A673 (cell line): ENCODE measurements at regions not wholly inside any gene's neighbourhood (a gene's known extent, or its start where the extent isn't known, plus 50 kb on each side); places are given as distances from the start of the nearest gene placed in this dataset.

ENCODE experiments used
- BruUV-seq: library from RNA; stranded (reverse); fragments of 400-500 nt; replicated peaks from 2 replicates; lab custom pipeline; 2021; lab: Mats Ljungman, UMichigan
- CTCF ChIA-PET: fragments of 300-600 bp; sonication (Branson Sonifier 250); formaldehyde crosslinking; loops from one replicate; lab custom pipeline; 2022; ENCODE audit warnings: antibody characterized with exemption; lab: Charles Lee
- POLR2A ChIA-PET: fragments of 300-600 bp; sonication (Branson Sonifier 250); formaldehyde crosslinking; loops from one replicate; lab custom pipeline; 2022; ENCODE audit warnings: antibody characterized with exemption; ENCODE audit not compliant: low non-redundant PET; lab: Charles Lee
- DNase-seq: peaks from one replicate; pipeline ENCODE4 v3.0.0-alpha.2; 2015; ENCODE audit warnings: low spot score
- H3K27ac ChIP-seq: fragments of 200-600 bp; sonication (generic); 2 replicates; pipeline ENCODE4 v1.5.1; 2016; ENCODE audit warnings: mixed run types, low read depth, mild to moderate bottlenecking, mixed read lengths, antibody characterized with exemption, low read length; ENCODE audit not compliant: poor library complexity, severe bottlenecking
- H3K27me3 ChIP-seq: fragments of 200-600 bp; sonication (generic); replicated peaks from 2 replicates; pipeline ENCODE4 v1.6.1; 2017; ENCODE audit warnings: mixed run types, low read depth, mild to moderate bottlenecking, mixed read lengths, antibody characterized with exemption, low read length; ENCODE audit not compliant: insufficient read depth, poor library complexity
- H3K36me3 ChIP-seq: fragments of 200-600 bp; sonication (generic); 2 replicates; pipeline ENCODE4 v1.6.1; 2016; ENCODE audit warnings: mixed run types, mild to moderate bottlenecking, mixed read lengths, antibody characterized with exemption, low read length; ENCODE audit not compliant: insufficient read depth, poor library complexity, severe bottlenecking
- H3K4me1 ChIP-seq: fragments of 200-600 bp; sonication (generic); 2 replicates; pipeline ENCODE4 v1.6.1; 2017; ENCODE audit warnings: mixed run types, mild to moderate bottlenecking, mixed read lengths, antibody characterized with exemption, low read length; ENCODE audit not compliant: insufficient read depth, poor library complexity, severe bottlenecking
- H3K4me3 ChIP-seq: fragments of 200-600 bp; sonication (generic); 2 replicates; pipeline ENCODE4 v1.5.1; 2016; ENCODE audit warnings: low read depth, mixed run types, mild to moderate bottlenecking, mixed read lengths, low read length; ENCODE audit not compliant: poor library complexity, severe bottlenecking
- H3K9me3 ChIP-seq: fragments of 200-600 bp; sonication (generic); 2 replicates; pipeline ENCODE4 v1.6.1; 2016; ENCODE audit warnings: mixed run types, low read depth, mild to moderate bottlenecking, mixed read lengths, antibody characterized with exemption, low read length; ENCODE audit not compliant: poor library complexity, severe bottlenecking
- CTCF ChIP-seq: fragments of 300-800, 200-600 bp; sonication (generic); conservative IDR thresholded peaks from 2 replicates; pipeline ENCODE4 v1.5.1; 2017; ENCODE audit warnings: low read depth, mild to moderate bottlenecking, antibody characterized with exemption, low read length, moderate library complexity, mixed read lengths
- EZH2 ChIP-seq: fragments of 200-600 bp; sonication (generic); IDR thresholded peaks from 2 replicates; pipeline ENCODE4 v1.6.1; 2017; ENCODE audit warnings: borderline replicate concordance, low read depth, mild to moderate bottlenecking, mixed read lengths, antibody characterized with exemption, low read length; ENCODE audit not compliant: poor library complexity, severe bottlenecking
- intact Hi-C: fragments of 100-400 bp; cut with micrococcal nuclease; formaldehyde crosslinking; loops from one replicate; pipeline ENCODE4 v1.10.0; 2022; ENCODE audit not compliant: unreplicated experiment

DNA sequence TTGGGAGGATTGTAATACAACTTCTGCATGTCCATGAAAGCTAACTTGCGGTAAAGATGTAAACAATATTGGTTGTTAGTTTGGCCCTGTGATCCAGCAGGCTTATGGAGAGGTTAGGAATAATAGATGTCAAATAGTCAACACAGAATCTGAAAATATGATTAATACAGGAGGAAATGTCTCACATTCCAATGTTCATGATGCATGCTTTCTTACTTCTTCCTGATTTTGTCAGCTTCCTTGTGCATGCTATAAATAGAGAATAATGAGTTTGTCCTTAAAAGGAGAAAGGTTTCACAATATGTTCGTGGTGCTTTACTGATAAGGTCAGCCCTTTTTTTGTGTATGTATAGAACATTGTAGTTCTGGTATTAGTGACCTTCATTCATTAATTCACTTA lies 136.7 kb downstream of the MMUT start:
- Histone ChIP-seq H3K27ac (peak overlapping the region; percentile 1), H3K27me3 (no peaks in the 10 kb centered on the region), H3K36me3 (no peaks in the 10 kb centered on the region), H3K4me1 (peaks cover 4% of the 10 kb centered on the region), H3K4me3 (no peak overlapping the region), H3K9me3 (peaks cover 5% of the 10 kb centered on the region)
- intact Hi-C loops = no loop called here
- TF ChIP-seq EZH2 = no peak
- no peak for TF ChIP-seq CTCF
- peak; percentile 30 for DNase-seq
- no TSS peak for BruUV-seq
- CTCF ChIA-PET = no interaction called here
- POLR2A ChIA-PET = no interaction called here

DNA sequence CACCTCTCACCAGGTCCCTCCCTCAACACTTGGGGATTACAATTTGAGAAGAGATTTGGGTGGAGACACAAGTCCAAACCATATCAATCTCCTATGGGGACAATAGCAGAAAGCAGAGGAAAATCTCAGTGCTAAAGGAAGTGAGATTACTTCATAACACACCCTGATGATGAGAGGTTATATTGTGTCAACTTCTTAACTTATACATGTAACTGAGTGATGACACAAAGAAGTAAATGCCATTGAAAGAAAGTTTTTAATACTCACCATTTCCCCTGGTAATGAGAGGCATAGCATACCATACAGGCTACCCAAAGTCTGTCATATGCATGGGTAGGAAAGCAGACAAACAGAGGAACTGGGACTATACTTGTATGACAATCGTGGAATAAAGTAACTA lies 137.2 kb downstream of the MMUT start:
- TF ChIP-seq CTCF (no peak), EZH2 (no peak)
- H3K4me3 ChIP-seq = no peak overlapping the region
- POLR2A ChIA-PET = no interaction called here
- DNase-seq = peak; percentile 2
- H3K27ac ChIP-seq = peak overlapping the region; percentile 1
- H3K9me3 ChIP-seq = peaks cover 5% of the 10 kb centered on the region
- BruUV-seq = no TSS peak
- H3K36me3 ChIP-seq = no peaks in the 10 kb centered on the region
- intact Hi-C loops = no loop called here
- CTCF ChIA-PET = no interaction called here
- H3K4me1 ChIP-seq = peaks cover 4% of the 10 kb centered on the region
- no peaks in the 10 kb centered on the region for H3K27me3 ChIP-seq

GRCh38 chr6:49322861-49323260 lies 140.2 kb downstream of the MMUT start:
- DNase-seq = no peak
- POLR2A ChIA-PET = no interaction called here
- no peak overlapping the region for H3K4me3 ChIP-seq
- H3K9me3 ChIP-seq = peaks cover 5% of the 10 kb centered on the region
- intact Hi-C loops = no loop called here
- no peaks in the 10 kb centered on the region for H3K27me3 ChIP-seq
- peaks cover 4% of the 10 kb centered on the region for H3K4me1 ChIP-seq
- CTCF ChIA-PET = no interaction called here
- no TSS peak for BruUV-seq
- no peak overlapping the region for H3K27ac ChIP-seq
- no peak for TF ChIP-seq EZH2
- no peak for TF ChIP-seq CTCF
- H3K36me3 ChIP-seq = no peaks in the 10 kb centered on the region
